ENCODE measurements at regions not wholly inside any gene's neighbourhood (a gene's known extent, or its start where the extent isn't known, plus 50 kb on each side); places are given as distances from the start of the nearest gene placed in this dataset.

- no peak for DNase-seq
Observed at GRCh38 chr6:48809700-48810099, 653.4 kb downstream of the MMUT start.

- no peak for DNase-seq
Observed at GRCh38 chr6:48809245-48809644, 653.8 kb downstream of the MMUT start.

DNA sequence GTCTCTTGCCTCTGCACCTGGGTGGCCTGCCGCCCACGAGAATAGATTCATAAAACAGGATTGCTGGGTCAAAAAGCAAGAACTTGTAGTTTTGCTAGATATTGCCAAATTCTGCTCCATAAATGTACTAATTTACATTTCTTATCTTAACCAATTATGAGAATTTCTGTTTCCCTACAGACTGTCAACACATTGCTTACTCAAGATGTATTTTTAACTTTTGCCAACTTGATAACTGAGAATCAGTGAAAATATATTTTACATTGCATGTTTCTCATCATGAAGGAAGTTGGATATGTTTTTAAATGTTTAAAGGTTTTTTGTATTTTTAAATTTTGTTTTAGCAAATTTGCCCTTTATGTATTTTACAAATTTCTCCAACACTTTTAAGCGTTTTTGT, 664.8 kb downstream of the MMUT start:
- DNase-seq = no peak

DNA sequence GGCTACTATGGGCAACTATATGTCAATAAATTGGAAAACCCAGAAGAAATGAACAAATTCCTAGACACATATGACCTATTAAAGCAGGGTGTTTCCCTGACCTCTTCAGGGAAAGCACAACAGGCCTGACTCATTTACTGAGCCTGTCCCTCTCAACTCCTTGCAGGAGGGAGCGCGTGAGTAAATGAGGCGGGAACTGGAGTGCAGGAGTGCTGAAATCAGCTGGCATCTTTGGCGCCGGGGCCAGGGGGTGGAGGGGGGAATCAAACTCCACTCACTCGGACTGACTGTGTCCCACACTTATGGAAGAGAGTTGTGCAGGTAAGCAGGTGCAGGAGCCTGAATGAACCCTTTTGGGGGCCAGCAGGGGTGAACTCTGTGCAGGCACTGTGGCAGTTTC, 671.2 kb upstream of the PTCHD4 start:
- no peak for DNase-seq

DNA sequence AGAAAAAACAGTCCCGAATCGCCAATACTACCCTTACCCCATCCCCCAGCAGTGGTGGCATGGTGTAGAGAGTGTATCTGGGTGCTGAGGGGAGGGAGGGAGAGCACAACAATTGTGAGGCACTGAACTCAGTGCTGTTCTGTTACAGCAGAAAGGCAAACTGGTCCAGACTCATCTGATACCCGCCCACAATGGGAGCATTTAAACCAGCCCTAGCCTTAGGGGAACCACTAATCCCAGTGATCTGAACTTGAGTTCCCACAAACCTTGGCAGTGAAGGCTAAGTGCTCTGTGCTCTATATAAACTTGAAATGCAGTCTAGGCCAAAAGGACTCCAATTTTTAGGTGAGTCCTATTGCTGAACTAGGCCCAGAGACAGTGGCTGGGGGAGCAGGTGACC, 666.4 kb upstream of the PTCHD4 start:
- DNase-seq = no peak

- no peak for DNase-seq
Observed at GRCh38 chr6:48775157-48775556, 664.2 kb upstream of the PTCHD4 start.

- DNase-seq = no peak
Observed at GRCh38 chr6:48774276-48774675, 663.3 kb upstream of the PTCHD4 start.

- DNase-seq = no peak
Observed at GRCh38 chr6:48766349-48766748, 655.4 kb upstream of the PTCHD4 start.

- peak; percentile 73 for DNase-seq
Observed at GRCh38 chr6:48765352-48765961, 654.5 kb upstream of the PTCHD4 start.

DNA sequence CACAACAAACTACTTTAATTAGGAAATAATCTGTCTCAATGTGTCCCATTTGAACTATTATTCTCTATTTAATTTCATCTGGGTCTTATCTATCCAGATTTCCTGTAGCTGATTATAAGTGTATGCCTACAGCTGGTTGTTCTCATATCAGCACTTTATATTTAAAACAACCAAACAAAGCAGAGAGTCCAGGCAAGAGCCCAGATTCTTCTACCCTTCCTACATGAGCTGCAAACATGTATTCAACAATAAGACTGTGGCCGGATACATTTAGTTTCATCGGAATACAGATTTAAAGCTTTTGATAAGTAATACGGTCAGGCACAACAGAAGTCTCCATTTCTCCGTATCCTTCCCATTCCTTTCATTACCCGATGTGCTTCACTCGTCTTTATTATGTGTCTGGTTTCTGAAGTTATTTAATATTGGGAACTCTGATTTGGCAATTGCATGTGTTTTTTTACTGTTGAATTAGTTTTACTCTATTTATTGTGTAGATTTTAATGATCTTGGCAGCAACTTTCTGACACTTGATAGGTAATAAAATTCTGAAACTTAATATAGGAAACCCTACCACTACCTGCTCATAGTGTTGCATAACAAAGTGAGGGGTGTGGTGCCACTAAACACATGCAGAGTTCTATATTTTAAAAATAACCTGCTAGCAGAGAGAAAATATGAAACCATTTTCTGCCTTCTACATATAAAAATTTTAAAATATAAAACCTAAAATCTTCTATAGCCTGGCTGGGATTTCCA, 653.5 kb upstream of the PTCHD4 start:
- DNase-seq = no peak

- DNase-seq = no peak
Observed at GRCh38 chr6:48757661-48758060, 646.7 kb upstream of the PTCHD4 start.

DNA sequence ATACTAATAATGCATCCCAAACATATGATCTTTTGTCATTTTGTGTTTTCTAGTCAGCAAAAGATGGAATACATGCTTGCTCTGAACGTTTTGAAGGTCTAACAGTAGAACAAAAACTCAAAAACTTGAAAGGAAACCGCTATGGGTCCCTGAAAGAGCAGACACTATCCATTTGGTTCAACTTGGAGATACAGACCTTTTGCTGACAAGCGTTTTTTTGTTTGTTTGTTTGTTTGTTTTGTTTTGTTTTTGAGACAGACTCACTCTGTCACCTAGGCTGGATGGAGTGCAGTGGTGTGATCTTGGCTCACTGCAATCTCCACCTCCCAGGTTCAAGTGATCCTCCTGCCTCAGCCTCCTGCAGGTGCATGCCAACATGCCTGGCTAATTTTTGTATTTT, 644.3 kb upstream of the PTCHD4 start:
- no peak for DNase-seq

DNA sequence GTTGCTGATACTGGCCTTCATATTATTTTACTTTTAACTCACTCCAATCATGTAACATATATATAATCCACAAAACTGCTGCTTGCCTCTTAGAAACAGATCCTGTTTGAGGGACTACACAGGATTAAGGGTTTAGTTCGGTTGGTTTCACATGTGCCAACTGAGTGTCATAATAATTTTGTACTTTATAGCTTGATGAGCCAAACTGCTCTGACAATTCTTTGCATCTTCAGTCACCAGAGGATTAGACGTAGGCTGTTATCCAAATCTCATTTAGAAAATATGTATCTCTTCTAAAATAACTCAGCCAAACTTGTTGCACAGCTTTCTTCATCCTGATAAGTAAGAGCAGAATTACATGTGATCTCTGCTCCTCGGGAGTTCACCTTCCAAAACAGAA, 643.6 kb upstream of the PTCHD4 start:
- DNase-seq = no peak

- no peak for DNase-seq
Observed at GRCh38 chr6:48750861-48751260, 639.9 kb upstream of the PTCHD4 start.

- no peak for DNase-seq
Observed at GRCh38 chr6:48747471-48747870, 636.5 kb upstream of the PTCHD4 start.

GRCh38 chr6:48747040-48747439, 636.0 kb upstream of the PTCHD4 start:
- no peak for DNase-seq

GRCh38 chr6:48744948-48745347, 634.0 kb upstream of the PTCHD4 start:
- no peak for DNase-seq

- no peak for DNase-seq
Observed at GRCh38 chr6:48743738-48744137, 632.7 kb upstream of the PTCHD4 start.

GRCh38 chr6:48736501-48737206, 625.7 kb upstream of the PTCHD4 start:
- no peak for DNase-seq

GRCh38 chr6:48735846-48736245, 624.8 kb upstream of the PTCHD4 start:
- DNase-seq = no peak

GRCh38 chr6:48733581-48733980, 622.6 kb upstream of the PTCHD4 start:
- DNase-seq = no peak

DNA sequence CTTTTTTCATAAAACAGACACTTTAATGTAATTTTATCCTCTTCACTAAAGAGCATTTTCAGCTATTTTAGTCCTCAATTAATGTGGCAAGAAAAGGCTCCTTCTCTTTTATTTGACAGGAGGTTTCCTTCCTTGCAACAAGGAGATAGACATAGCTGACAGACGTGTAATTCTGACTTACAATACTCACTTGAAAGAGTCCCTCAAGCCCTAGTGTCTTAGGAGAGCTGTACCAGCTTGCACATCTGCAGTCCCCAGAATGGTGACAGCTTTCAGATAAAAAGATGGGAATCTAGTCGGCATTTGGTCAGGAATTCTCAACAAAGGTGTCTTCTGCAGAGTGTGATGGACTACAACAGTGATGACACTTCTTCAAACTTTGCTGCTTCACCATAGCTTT, 603.7 kb upstream of the PTCHD4 start:
- DNase-seq = no peak

DNA sequence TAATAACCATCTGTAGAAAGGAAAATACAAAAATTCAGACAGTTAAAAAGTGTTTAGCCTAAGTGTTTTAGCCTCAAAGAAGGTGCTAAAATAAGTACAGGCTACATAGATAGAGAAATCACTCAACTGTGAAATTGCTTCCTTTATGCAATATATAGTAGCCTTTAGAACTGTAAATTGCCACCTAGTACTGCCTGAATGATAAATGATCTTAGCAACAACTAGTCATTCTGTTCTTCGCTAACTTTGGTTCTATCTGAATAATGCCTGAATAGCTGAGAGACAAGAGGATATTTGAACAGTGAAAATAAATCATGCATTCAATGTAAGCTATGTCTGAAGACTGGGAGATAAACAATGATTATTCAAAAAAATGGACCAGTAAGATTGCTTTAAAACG, 603.3 kb upstream of the PTCHD4 start:
- DNase-seq = peak; percentile 95

GRCh38 chr6:48713612-48714011, 602.6 kb upstream of the PTCHD4 start:
- no peak for DNase-seq
